ENCODE measurements at regions not wholly inside any gene's neighbourhood (a gene's known extent, or its start where the extent isn't known, plus 50 kb on each side); places are given as distances from the start of the nearest gene placed in this dataset.

DNA sequence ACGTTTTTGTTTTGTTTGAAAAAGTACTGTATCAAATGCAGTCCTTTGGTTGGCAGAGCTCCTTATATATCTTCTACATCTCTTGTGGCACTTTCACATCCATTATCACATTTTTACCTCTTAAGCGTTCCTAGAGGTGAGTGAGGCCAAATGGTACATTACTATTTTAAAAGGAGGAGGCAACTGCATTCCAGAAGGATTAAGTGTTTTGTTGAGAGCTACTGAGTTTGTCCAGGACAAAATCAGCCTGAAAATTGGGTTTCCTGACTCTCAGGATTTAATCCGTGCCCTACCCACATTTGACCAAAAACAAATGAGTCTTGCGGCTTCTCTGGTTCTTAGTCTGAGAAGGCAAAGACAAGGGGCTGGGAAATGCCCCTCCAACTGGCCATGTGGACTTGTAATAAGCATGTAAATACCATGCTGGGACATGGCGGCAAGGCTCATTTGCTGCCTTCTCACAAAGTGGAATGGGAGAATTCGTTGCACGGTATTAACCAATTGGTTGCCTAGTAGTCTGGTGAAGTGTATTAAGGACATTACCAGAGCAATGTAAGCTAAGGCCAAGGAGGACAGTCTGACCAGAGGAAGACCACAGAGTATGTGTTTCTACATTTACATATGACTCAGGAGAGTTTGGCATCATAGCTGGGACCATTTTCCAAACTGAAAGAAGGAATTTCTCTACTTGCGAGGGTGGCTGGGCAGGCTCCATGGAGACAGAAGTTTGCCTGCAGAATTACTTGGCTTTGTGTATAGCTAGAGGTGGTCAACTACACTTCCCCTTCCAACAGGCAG is 175.8 kb upstream of the PLXNC1 start:
- H3K27me3 ChIP-seq = no peaks in the 10 kb centered on the region

DNA sequence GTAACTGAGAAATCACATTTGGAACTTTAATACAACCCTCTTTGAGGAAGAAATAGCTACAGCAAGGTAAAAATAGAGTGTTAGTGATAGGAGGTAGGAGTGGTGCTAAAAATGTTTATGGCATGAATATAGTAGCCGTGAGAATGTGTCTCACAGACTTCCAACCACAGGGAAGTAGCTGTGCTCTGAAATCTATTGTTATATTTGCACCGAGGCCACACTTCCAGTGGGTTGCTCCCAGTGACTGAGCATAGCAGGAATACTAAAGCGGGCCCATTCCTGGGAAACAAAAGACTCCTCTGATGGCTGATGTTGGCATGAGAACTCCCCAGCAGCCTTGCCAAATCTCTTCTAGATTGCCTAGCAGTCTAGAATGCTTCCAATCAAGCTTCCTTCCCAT is 174.1 kb upstream of the PLXNC1 start:
- Histone ChIP-seq H3K27ac (no peak overlapping the region), H3K36me3 (no peaks in the 10 kb centered on the region), H3K27me3 (no peaks in the 10 kb centered on the region), H3K4me3 (no peak overlapping the region), H3K9me3 (no peaks in the 10 kb centered on the region), H3K4me1 (no peaks in the 10 kb centered on the region)
- DNase-seq = no peak
- no peak for TF ChIP-seq POLR2A (IDR thresholded peaks at IDR 0.05)
- TF ChIP-seq, protein P1, sequence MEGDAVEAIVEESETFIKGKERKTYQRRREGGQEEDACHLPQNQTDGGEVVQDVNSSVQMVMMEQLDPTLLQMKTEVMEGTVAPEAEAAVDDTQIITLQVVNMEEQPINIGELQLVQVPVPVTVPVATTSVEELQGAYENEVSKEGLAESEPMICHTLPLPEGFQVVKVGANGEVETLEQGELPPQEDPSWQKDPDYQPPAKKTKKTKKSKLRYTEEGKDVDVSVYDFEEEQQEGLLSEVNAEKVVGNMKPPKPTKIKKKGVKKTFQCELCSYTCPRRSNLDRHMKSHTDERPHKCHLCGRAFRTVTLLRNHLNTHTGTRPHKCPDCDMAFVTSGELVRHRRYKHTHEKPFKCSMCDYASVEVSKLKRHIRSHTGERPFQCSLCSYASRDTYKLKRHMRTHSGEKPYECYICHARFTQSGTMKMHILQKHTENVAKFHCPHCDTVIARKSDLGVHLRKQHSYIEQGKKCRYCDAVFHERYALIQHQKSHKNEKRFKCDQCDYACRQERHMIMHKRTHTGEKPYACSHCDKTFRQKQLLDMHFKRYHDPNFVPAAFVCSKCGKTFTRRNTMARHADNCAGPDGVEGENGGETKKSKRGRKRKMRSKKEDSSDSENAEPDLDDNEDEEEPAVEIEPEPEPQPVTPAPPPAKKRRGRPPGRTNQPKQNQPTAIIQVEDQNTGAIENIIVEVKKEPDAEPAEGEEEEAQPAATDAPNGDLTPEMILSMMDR (IDR thresholded peaks at IDR 0.05) = no peak

More for the DNA sequence above, 175.8 kb upstream of the PLXNC1 start:
- H3K36me3 ChIP-seq = no peaks in the 10 kb centered on the region
- no peaks in the 10 kb centered on the region for H3K4me1 ChIP-seq
- no peak for DNase-seq
- no peak overlapping the region for H3K27ac ChIP-seq
- no peaks in the 10 kb centered on the region for H3K9me3 ChIP-seq
- no peak overlapping the region for H3K4me3 ChIP-seq
- TF ChIP-seq, protein P1 (IDR thresholded peaks at IDR 0.05) = no peak
- TF ChIP-seq POLR2A (IDR thresholded peaks at IDR 0.05) = no peak

DNA sequence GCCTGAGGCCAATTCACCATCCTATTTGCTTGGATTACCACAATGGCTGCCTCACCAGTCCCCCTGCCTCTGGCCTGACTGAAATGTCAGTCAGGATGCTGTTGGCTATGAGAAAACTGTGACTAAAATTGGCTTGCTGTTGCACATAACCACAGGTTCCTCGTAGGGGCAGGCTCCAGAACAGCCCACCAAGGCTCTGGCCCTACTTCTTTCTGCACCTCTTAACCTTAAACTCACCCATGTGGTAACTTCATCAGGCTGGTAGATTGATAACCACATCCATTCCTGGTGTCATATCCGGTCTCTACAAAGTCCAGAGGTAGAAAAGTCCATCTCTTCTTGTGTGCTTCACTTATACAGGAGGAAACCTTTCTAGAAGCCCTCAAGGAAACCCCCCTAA is 172.4 kb upstream of the PLXNC1 start:
- H3K27me3 ChIP-seq = no peaks in the 10 kb centered on the region
- no peak for DNase-seq
- H3K27ac ChIP-seq = no peak overlapping the region
- H3K4me3 ChIP-seq = no peak overlapping the region
- no peaks in the 10 kb centered on the region for H3K4me1 ChIP-seq
- no peaks in the 10 kb centered on the region for H3K9me3 ChIP-seq
- TF ChIP-seq POLR2A (IDR thresholded peaks at IDR 0.05) = no peak
- TF ChIP-seq, protein P1 (IDR thresholded peaks at IDR 0.05) = no peak
- no peaks in the 10 kb centered on the region for H3K36me3 ChIP-seq

DNA sequence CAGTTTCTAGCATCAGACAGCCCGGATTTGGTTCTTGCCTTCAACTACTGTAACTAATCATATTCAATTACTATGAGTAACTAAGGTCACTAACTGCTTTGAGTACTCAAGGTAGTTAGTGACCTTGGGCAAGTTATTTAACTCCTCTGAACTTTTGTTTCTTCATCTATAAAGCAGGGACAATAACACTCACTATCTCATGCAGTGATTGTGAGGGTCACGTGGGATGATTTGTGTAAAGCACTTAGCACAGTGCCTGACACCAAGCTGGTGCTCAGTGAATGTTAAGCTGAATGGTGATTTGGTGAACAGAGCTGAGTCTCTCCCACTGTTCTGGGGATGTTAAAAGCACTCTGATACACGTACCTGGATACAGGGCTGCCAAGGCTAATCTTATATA is 171.3 kb upstream of the PLXNC1 start:
- no peaks in the 10 kb centered on the region for H3K36me3 ChIP-seq
- DNase-seq = no peak
- H3K27ac ChIP-seq = peak overlapping the region in 1 of 4 donors; percentile 32
- H3K27me3 ChIP-seq = no peaks in the 10 kb centered on the region
- TF ChIP-seq, protein P1 (IDR thresholded peaks at IDR 0.05) = no peak
- no peak for TF ChIP-seq POLR2A (IDR thresholded peaks at IDR 0.05)
- no peak overlapping the region for H3K4me3 ChIP-seq
- H3K4me1 ChIP-seq = no peaks in the 10 kb centered on the region
- H3K9me3 ChIP-seq = no peaks in the 10 kb centered on the region

DNA sequence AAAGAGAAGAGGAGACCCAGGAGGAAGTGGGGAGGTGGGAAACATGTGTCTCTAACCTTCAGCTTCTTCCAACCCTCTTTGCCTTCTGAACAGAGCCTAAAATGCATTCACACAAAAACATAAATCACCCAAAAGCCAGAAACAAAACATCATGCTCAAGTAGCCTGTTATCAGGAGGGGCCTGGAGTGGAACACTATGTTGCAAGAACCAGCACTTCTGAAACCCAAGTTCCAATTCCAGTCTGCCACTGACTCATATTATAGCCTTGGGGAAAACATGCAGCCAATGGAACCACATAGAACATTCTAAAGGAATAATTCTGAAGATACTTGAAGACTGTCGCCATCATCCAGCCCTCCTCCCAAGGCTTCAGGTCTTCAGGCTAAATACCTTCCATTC is 169.8 kb upstream of the PLXNC1 start:
- Histone ChIP-seq H3K9me3 (no peaks in the 10 kb centered on the region), H3K27ac (no peak overlapping the region), H3K36me3 (no peaks in the 10 kb centered on the region), H3K27me3 (no peaks in the 10 kb centered on the region), H3K4me3 (no peak overlapping the region), H3K4me1 (no peaks in the 10 kb centered on the region)
- TF ChIP-seq, protein P1 (IDR thresholded peaks at IDR 0.05) = no peak
- no peak for TF ChIP-seq POLR2A (IDR thresholded peaks at IDR 0.05)
- no peak for DNase-seq

Data from Peyer's patch (tissue), 4 donors.